A549 (cell line): ENCODE measurements at regions not wholly inside any gene's neighbourhood (a gene's known extent, or its start where the extent isn't known, plus 50 kb on each side); places are given as distances from the start of the nearest gene placed in this dataset.

Experiments used
- ATAC-seq, 2 experiments: fragments of 200-7000 bp in 1 of 2; fragments of >200 bp in 1 of 2; cut with Nextera tagmentation in 1 of 2; cut with Tn5 transposase in 1 of 2; 3 replicates each; pipeline versions ENCODE4 v1.8.0 to v1.9.1; 2018 to 2020; ENCODE audit warnings: mild to moderate bottlenecking in 1 of 2, moderate library complexity in 1 of 2
- CTCF ChIA-PET: fragments of 300-600 bp; sonication (Branson Sonifier 250); formaldehyde crosslinking; extraction: SDS; loops from one replicate; lab custom pipeline; 2021; ENCODE audit warnings: antibody characterized with exemption, inconsistent platforms; lab: Yijun Ruan, JAX
- POLR2A ChIA-PET: fragments of 350-600 bp; formaldehyde crosslinking; extraction: SDS; loops from one replicate; lab custom pipeline; 2021; ENCODE audit warnings: antibody characterized with exemption, inconsistent platforms; lab: Yijun Ruan, JAX
- DNase-seq, 2 experiments: peaks; one replicate each; pipeline versions ENCODE4 v3.0.0 to v3.0.0-alpha.2; 2011 to 2016; ENCODE audit warnings: low read depth in 1 of 2, low spot score in 1 of 2
- FAIRE-seq: peaks from 2 replicates; lab custom pipeline; 2011; peaks lifted over from hg19 to GRCh38; lab: Jason Lieb, UNC
- H3K27ac ChIP-seq, 2 experiments: fragments of >200 bp; sonication (Bioruptor Twin); formaldehyde crosslinking; 3 replicates each; pipeline ENCODE4 v1.5.1; 2016 to 2017
- H3K4me1 ChIP-seq: fragments of >200 bp; sonication (Bioruptor Twin); formaldehyde crosslinking; 3 replicates; pipeline ENCODE4 v1.6.1; 2016
- H3K4me2 ChIP-seq: fragments of >200 bp; sonication (Bioruptor Twin); formaldehyde crosslinking; 3 replicates; pipeline ENCODE4 v1.6.1; 2016
- H3K4me3 ChIP-seq: fragments of >200 bp; sonication (Bioruptor Twin); formaldehyde crosslinking; 3 replicates; pipeline ENCODE4 v1.5.1; 2016
- H3K9me3 ChIP-seq: fragments of >200 bp; sonication (Bioruptor Twin); formaldehyde crosslinking; 3 replicates; pipeline ENCODE4 v1.6.1; 2016
- BCL3 ChIP-seq: fragments of >200 bp; sonication (Bioruptor Twin); formaldehyde crosslinking; IDR thresholded peaks from 3 replicates; pipeline ENCODE4 v1.6.1; 2016
- BHLHE40 ChIP-seq: IDR thresholded peaks from 2 replicates; pipeline ENCODE4 v1.6.1; 2012; ENCODE audit warnings: low read depth, low read length, inconsistent platforms
- CBX8 ChIP-seq: fragments of 200-600 bp; sonication (generic); IDR thresholded peaks from 2 replicates; pipeline ENCODE4 v1.6.1; 2016
- ELK1 ChIP-seq: fragments of 150-350 bp; IDR thresholded peaks from 2 replicates; pipeline ENCODE4 v1.6.1; 2014; ENCODE audit warnings: low read depth, mild to moderate bottlenecking, low read length
- EP300 ChIP-seq, 2 experiments: fragments of >200 bp; sonication (Bioruptor Twin); formaldehyde crosslinking; IDR thresholded peaks; 2 replicates in 1 of 2; 3 replicates in 1 of 2; pipeline ENCODE4 v1.6.1; 2016 to 2017
- FOXS1 ChIP-seq: fragments of 250-450 bp; sonication (Bioruptor Pico); IDR thresholded peaks from 2 replicates; pipeline ENCODE4 v1.5.0; 2020; ENCODE audit warnings: mild to moderate bottlenecking, moderate library complexity
- HDAC2 ChIP-seq: fragments of 200-600 bp; sonication (generic); IDR thresholded peaks from 2 replicates; pipeline ENCODE4 v1.6.1; 2016
- HEYL ChIP-seq: fragments of 250-450 bp; sonication (Bioruptor Pico); IDR thresholded peaks from 2 replicates; pipeline ENCODE4 v1.8.0; 2021; ENCODE audit warnings: mild to moderate bottlenecking, moderate library complexity
- KDM5A ChIP-seq: fragments of 200-600 bp; sonication (generic); IDR thresholded peaks from 2 replicates; pipeline ENCODE4 v1.6.1; 2016; ENCODE audit warnings: antibody characterized with exemption, mild to moderate bottlenecking
- MAFK ChIP-seq: fragments of 450-650 bp; IDR thresholded peaks from 2 replicates; pipeline ENCODE4 v1.6.1; 2014; ENCODE audit not compliant: partially characterized antibody
- MAZ ChIP-seq: fragments of 150-350 bp; IDR thresholded peaks from 2 replicates; pipeline ENCODE4 v1.6.1; 2014; ENCODE audit warnings: antibody characterized with exemption, low read depth, low read length, borderline replicate concordance
- MYC ChIP-seq: IDR thresholded peaks from 2 replicates; pipeline ENCODE4 v1.6.1; 2012; ENCODE audit warnings: mild to moderate bottlenecking, inconsistent platforms, low read length, improper control_type of control experiment, borderline replicate concordance
- PHF8 ChIP-seq: fragments of 200-600 bp; sonication (generic); IDR thresholded peaks from 2 replicates; pipeline ENCODE4 v1.6.1; 2016; ENCODE audit warnings: low read depth, mild to moderate bottlenecking, antibody characterized with exemption, moderate library complexity, borderline replicate concordance
- POLR2A ChIP-seq: IDR thresholded peaks from 2 replicates; pipeline ENCODE4 v1.6.1; 2012; ENCODE audit warnings: mild to moderate bottlenecking, low read length
- RARB ChIP-seq: fragments of 250-450 bp; sonication (Bioruptor Pico); IDR thresholded peaks from 2 replicates; pipeline ENCODE4 v1.8.0; 2021; ENCODE audit warnings: mild to moderate bottlenecking, moderate library complexity
- RCOR1 ChIP-seq: fragments of 150-350 bp; IDR thresholded peaks from 2 replicates; pipeline ENCODE4 v1.6.1; 2014; ENCODE audit warnings: antibody characterized with exemption, low read length, low read depth
- USF2 ChIP-seq: fragments of 450-650 bp; IDR thresholded peaks from 2 replicates; pipeline ENCODE4 v1.6.1; 2014; ENCODE audit warnings: antibody characterized with exemption
- ZFP36 ChIP-seq: fragments of 450-650 bp; IDR thresholded peaks from 2 replicates; pipeline ENCODE4 v1.6.1; 2014; ENCODE audit warnings: borderline replicate concordance; ENCODE audit not compliant: partially characterized antibody
- ZNF302 ChIP-seq: fragments of 250-450 bp; sonication (Bioruptor Pico); IDR thresholded peaks from 2 replicates; pipeline ENCODE4 v1.9.0; 2021; ENCODE audit warnings: inconsistent platforms, mild to moderate bottlenecking, moderate library complexity
- WGBS: methylation state at CpG from one replicate; pipeline ENCODE4 v1.1.6; 2017; ENCODE audit errors: missing lambda C conversion rate; 5-methylcytosine and 5-hydroxymethylcytosine counted together

DNA sequence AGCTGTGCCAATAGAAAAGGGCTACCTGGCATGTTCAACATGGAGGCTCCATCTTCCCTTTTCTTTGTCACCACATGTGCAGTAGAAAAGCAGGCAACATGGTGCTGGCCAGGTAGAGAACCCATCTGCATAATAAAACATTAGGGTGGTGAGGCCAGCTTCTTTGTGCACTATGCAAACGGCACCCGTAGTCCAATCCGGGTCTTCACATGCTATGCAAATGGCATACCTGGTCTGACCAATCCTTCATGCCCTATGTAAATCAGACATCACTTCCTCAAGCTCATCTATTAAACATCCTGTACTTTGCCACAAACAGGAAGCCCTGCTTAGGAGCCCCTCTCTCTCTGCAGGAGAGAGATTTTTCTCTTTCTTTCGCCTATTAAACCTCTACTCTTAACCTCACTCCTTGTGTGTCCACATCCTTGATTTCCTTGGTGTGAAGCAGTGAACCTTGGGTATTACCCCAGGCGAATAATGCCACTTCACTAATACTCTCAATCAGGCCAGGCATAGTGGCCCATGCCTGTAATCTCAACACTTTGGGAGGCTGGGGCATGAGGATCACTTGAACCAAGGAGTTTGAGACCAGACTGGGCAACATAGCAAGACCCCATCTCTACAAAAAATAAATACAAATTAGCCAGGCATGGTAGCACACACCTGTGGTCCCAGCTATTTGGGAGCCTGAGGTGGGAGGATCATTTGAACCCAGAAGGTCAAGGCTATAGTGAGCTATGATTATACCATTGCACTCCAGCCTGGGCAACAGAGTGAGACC, 111.3 kb upstream of the MRI1 start:
- ATAC-seq: no peak
- no peaks in the 10 kb centered on the region for H3K4me1 ChIP-seq
- H3K27ac ChIP-seq: no peak overlapping the region
- POLR2A ChIA-PET: no interaction called here
- CTCF ChIA-PET: interaction anchor here (0.6 to 0.9 kb wide), 2 partner anchors 62 to 66 kb away, joined by 3 read pairs; no protein-coding TSS in a partner anchor
- WGBS: 22% methylated on average over 5 of the region's 5 CpGs
- no peak for DNase-seq
- no peak overlapping the region for H3K4me2 ChIP-seq
- no peak overlapping the region for H3K4me3 ChIP-seq
- FAIRE-seq: no peak
- TF ChIP-seq RCOR1 (no peak), MYC (no peak), RARB (CRISPR knock-in tag) (no peak), BHLHE40 (no peak), KDM5A (no peak), MAZ (no peak), EP300 (IDR thresholded peaks at IDR 0.05) (no peak), CBX8 (no peak), MAFK (no peak)
- TF ChIP-seq, all 56 proteins: peak for 0
- no peaks in the 10 kb centered on the region for H3K9me3 ChIP-seq

- ATAC-seq (no peak), FAIRE-seq (no peak), DNase-seq (no peak)
- H3K4me3 ChIP-seq: no peak overlapping the region
- no peaks in the 10 kb centered on the region for H3K9me3 ChIP-seq
- 54% methylated on average over 7 of the region's 7 CpGs for whole genome bisulfite sequencing
- ChIA-PET CTCF (no interaction called here), POLR2A (no interaction called here)
- H3K4me1 ChIP-seq: no peaks in the 10 kb centered on the region
- no peak for TF ChIP-seq ZFP36
- no peak for TF ChIP-seq FOXS1
- TF ChIP-seq HEYL (CRISPR knock-in tag): no peak
- TF ChIP-seq ZNF302 (CRISPR knock-in tag): no peak
- no peak for TF ChIP-seq PHF8
- TF ChIP-seq BCL3: no peak
- no peak for TF ChIP-seq POLR2A
- TF ChIP-seq ELK1: no peak
- no peak overlapping the region for H3K4me2 ChIP-seq
- H3K27ac ChIP-seq: no peak overlapping the region
Observed at GRCh38 chr19:13646758-13647157, 117.6 kb upstream of the MRI1 start.

- WGBS: 74% methylated on average over 3 of the region's 3 CpGs
- H3K4me3 ChIP-seq: no peak overlapping the region
- TF ChIP-seq USF2: peak; percentile 80
- no peak for TF ChIP-seq HDAC2
- TF ChIP-seq, all 56 proteins: peak for 1
- CTCF ChIA-PET: no interaction called here
- FAIRE-seq (no peak), DNase-seq (peak in 1 of 2 experiments; percentile 20), ATAC-seq (no peak)
- no peak overlapping the region for H3K4me2 ChIP-seq
- no peak overlapping the region for H3K27ac ChIP-seq
- H3K9me3 ChIP-seq: no peaks in the 10 kb centered on the region; the same call in 2 of the 3 replicates
- no peaks in the 10 kb centered on the region for H3K4me1 ChIP-seq
- POLR2A ChIA-PET: no interaction called here
Observed at GRCh38 chr19:13644645-13645044, 119.7 kb upstream of the MRI1 start.
